Activated CD8-positive, alpha-beta memory T cell treated with anti-CD3 and anti-CD28 coated beads for 48 hours (primary cell): ENCODE measurements at regions not wholly inside any gene's neighbourhood (a gene's known extent, or its start where the extent isn't known, plus 50 kb on each side); places are given as distances from the start of the nearest gene placed in this dataset.

Experiments
- DNase-seq, 3 experiments: peaks; one replicate each; pipeline ENCODE4 v3.0.0-alpha.2; 2020; ENCODE audit warnings: low read depth in 2 of 3, low spot score in 2 of 3

DNA sequence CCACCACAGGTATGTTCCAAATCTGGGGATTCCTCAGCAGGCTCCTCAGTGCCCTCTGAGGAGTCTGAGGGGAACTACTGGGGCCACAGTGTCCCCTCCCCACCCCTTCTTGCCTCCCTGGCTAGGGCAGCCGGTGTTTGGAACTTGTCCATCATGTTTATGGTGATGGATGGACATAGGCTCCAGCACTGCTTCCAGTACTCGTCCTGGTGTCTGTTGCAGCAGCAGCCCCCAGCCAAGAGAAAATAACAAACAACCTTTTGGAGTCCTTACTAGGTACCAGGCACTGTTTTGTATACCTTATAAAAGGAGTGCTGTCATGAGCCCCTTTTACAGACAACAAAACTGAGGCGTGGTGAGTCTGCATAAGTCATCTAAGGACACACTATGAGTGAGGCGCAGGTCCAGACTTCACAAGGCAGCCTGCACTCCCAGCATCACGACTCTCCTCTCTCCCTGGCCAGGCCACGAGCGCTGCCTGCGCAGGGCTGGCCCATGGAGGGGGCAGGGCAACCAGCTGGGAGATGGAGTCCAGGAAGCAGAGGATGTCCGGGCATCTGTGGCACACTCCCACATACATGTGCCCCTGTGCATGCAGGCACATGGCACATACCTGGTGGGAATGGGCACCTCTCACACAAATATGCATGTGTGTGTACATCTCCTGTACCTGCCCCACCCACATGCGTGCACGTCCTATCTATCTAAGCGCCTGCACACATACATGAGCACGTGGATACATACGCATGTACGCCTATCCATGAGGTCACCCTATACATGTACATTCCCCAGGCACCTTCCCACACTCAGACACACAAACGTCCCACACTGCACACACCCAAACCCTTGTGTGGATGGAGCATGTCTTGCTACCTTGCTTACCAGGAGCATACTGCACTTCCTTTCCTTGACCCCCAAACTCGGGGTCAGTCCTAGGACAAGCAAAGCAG is 152.7 kb downstream of the VEGFA start:
- no peak for DNase-seq

DNA sequence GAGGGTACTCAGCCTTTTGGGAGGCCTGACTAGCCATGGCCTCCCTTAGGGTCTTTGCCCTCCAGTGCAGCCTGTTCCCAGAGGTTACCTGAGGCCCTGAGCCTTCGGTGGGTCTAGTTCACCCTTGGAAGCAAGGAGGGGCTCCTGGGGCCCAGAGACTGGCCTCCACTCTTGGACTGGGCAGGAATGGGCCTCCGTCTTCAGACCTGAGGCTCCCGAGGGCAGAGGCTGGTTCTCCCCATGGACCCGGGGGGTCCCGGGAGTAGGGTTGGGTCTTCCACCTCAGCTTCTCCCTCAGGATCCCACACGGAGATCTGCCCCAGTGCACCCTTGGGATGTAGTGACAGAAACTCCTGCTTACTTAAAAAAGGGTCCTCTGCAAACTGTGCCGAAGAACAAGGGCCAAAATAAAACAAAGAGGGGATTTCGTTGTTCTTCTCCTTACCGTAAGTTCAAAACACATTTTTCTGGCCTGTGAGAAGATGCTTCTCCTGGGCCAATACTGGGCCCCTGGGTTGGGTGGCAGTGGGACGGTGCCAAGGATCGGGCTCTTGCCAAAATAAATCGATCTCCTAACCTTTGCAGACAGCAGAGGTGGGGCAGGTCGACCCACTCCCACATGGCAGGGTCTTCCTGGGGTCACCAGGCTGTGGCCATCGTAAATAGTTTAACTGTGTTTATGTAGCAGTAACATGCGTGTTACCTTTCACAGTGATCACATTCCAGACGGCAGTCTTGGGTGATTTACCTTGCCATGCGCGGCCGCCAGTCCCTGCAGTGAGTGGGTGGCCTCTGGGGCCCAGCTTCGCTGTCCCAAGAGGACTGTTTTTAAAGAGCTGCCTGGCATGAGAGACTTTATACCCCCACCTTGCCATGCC is 151.8 kb downstream of the VEGFA start:
- no peak for DNase-seq

- no peak for DNase-seq
Observed at GRCh38 chr6:43921039-43921438, 151.0 kb downstream of the VEGFA start.

DNA sequence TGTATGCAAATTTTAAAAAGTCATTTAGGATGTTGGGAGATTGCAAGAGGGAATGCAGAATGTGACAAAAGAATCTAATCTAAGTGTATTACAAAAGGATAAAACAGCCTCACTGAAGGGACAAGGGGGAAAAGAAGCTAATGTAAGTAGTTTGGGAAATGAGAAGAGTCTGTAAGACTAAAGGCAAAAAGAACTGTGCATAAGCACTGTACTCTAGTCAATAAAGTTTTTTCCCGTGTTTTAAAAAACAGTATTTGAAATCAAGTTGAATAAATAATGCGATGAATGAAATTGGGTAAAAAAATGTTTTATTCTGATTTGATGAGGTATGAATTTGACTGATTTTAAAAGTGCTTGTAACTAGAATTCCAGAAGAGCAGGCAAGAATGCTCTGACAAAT is 149.8 kb downstream of the VEGFA start:
- no peak for DNase-seq

- DNase-seq: no peak
Observed at GRCh38 chr6:43917878-43918382, 147.9 kb downstream of the VEGFA start.

DNA sequence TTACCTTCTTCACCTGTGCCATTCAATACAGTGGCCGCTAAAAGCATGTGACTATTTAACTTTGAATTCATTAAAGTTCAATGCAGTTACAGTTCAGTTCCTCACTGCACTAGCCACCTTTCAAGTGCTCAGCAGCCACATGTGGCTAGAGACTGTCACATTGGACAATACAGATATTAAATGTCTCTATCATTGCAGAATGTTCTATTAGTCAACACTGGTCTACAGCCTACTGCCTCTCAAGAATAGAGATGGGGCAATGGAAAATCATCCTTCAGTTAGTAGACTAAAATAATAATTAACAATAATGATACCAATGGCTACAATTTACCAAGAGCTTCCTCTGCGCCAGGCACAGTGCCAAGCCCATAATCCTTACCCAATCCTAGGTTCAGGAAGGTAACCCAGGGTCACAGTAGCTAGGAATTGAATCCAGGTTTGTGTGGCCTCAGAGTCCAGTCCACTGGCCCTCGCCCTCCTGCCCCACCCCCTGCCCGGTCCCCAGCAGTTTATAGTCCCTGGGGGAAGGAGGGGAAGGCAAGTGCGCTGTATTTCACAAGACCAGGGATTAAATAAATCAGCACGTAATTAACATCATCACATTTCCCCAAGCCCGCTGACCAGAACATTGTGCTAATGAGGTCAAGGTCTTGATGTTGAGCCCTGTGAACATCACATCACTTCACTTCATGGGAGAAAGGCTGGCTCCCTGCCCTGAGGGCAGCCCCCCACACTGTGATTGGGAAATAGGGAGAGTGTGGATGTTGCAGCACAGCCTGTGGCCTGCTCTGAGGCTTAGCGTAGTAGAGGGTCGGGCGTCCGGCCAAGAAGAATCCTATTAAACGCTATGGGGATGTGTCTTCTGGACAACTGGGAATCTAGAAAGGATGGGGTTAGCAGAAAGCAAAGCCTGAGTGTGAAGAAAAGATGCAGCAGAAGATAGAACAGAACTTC is 147.2 kb downstream of the VEGFA start:
- no peak for DNase-seq

DNA sequence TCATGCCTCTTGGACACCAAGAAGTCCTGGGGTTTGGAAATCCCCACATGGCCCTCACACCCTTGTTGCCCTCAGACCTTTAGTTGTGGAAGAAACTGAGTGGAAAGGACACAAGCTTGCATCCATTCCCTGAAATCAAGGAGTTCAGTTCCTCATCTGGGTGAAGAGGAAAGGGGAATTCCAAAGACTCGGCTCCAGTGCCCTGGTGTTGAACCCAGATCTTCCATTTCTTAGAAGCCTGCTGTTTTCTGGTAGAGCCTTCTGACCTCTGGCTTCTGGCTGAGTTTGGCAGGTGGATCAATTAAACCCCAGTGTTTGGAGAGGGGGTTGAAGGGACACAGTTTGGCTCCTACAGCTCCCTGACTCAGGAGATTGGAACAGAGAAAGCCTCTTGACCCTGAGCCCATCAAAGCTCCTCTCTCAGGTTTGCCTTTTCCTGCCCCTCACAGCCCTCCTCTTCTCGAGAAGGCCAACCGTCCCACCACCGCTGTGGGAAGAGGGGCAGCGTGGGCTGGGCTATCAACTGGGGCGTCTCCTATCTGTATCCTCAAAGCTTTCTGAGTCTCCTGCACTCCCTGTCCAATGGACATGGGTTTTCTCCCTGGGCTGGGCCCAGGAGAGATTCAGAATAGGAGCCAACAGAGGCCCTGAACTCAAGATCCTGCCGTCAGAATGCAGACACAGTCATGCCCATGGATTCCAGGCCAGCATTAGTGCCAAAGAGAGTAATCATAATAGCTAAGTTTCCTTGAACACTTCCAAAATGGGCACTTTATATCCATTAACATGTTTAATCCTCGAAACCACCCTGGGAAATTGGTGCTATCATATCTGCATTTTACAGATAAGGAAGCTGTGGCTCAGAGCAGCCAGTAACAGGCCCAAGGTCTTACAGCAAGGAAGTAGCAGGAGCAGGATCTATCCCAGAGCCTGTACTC is 146.2 kb downstream of the VEGFA start:
- no peak for DNase-seq

DNA sequence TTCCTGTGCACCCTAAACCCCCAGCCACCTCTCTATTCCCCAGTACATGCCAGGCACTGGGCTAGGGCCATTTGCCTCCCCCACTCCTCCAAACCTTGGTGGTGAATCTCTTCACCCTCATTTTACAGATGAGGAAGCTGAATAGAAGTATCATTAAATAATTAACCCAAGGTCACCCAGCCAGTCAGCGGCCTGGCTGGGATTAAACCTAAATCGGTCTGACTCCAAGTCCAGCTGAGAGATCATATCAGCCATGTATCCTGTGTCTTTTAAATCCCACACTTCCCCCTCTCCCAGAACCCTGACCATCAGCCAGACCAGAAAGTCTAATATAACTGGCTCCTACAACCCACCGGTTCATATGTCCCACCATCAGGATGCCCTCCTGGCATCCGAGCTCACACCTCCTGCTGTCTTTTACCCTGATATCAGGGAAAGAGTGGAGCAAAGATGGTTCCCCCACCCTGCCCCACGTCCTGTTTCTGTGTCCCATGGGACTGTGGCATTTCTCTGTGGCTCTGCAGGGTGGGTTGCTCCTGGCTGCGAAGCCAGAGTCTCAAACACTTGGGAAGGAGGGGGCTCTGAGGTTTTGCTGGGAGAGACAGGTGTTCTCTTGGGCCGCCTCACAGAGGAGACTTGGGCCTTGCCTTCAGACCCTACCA is 145.3 kb downstream of the VEGFA start:
- DNase-seq: no peak

DNA sequence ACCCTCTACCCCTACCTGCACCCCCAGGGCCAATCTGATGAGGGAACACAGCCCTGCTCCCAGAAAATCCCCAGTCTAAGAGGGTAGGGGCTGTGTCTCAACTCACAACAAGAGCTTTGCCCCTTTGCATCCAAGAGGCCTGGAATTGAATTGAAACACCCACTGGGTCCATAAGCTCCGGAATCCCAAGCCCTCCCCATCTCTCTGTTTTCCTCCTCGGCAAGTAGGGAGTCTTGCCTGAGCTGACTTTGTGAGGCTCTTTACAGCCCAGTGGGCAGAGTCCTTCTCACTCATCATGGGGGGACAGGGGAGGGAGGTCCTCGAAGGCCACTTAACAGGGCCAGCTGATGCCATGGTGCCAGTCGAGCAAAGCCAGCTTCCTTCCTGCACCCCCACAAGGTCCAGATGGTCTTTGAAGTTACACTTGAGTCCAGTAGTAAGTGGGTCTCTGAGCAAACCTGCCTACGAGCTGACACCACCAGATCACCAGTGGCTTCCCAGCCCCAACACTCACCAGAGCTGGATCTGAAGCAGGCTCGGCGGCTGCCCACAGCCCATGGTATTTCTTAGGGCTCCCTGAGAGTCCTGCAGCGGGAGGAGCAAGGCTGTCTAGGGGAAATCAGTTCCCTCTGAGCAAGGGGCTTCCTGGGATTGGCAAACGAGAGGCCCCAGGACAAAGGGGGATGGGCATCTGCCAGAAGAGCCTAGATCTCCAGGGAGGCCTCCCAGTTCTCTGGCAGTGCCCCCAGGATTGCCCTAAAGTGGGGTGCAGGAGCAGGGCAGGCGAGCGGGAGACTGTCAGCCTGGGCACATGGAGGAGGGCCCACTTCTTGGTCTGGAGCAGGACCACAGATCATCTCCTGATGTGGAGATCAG is 144.5 kb downstream of the VEGFA start:
- no peak for DNase-seq

DNA sequence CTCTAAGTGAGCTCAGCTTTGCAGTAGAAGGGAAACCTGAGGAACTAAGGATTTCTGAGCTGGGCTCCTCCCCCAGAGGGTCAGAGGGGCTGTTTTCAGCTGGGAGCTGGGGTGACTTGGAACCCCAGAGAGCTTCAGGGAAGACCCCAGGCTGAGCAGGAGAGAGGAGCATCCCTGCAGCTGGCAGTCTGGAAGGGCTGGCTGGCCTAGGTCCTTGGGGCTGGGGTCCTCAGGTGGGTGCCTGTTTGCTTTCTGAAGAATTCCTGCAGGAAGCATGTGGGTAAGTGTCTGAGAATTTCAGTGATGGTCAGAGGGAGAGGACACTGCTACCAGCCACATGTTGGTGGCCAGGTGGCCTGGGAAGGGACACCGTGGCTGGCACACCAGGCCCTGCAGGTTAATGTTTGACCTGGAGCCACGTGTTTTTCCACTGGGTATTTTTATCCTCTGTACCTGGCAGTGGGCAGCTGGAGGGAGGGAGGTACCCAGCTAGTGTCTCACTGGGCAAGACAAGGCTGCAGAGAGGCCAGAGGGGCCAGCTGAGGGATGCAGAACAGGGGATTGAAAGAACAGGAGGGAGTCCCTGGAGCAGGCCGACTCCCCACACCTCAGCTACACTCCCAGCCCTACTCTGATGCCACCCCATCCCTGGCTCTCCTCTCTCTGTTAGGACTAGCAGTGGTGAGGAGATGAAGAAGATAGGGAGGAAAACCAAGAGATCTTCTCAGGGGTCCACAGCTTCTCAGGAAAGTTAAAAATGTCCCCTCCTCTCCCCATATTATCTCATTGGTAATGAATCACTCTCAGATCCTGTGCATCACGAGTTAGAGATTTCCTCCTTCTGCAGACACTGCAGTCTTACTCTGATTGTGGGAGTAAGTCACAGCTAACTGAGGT is 143.6 kb downstream of the VEGFA start:
- DNase-seq: no peak

- no peak for DNase-seq
Observed at GRCh38 chr6:43912598-43913371, 142.8 kb downstream of the VEGFA start.

- no peak for DNase-seq
Observed at GRCh38 chr6:43912116-43912577, 142.1 kb downstream of the VEGFA start.

DNA sequence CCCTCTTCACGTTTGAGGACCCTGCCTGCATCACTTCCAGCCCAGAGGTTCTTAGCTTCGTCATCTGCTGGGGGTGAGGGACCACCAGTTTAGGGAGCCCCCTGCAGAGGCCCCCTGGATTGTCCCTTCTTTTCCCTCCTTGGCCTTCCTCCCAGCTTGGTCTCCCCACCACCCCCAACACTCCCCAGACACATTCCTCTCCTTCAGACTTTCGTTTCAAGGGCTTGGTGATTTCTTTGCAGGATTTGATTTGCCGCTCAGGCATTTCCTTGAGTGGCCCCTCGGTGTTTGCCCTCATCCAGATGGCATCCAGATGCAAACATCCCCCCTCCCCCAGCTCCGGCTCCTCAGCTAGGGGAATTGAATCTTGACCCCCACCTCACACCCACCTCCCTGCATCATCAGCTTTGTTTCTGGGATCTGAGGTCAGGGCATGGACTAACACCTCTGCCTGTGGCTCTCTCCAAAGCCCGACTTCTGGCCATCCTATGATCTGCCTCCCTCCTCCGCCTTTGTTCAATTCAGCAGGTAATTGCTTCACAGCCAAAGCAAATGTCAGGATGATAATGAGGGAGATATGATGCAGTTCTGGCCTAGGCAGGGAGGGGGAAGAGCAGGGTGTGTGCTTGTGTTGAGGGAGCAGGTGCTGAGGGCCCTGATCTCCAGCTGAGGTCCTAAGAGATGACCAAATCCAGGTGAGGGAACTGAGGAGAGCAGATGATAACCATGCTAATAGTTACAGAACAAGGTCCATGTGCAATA is 141.5 kb downstream of the VEGFA start:
- no peak for DNase-seq

- DNase-seq: no peak
Observed at GRCh38 chr6:43910638-43911353, 140.8 kb downstream of the VEGFA start.

DNA sequence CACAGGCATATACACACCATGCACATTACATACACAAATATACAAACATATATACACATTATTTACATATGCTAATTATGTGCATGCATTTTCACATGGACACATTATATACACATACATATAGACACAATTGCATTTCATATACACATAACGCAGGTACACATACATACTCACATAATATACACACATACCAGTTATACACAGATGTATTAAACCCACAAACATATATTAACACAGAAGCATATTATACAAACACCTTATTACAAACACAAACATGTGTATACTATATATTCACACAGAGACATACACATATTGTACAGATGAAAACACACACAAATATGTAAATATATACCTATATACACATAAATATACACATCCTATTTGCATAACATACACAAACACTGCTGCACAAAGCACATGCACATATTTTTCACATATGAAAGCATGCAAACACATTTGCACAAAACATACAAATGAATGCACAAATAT is 140.2 kb downstream of the VEGFA start:
- no peak for DNase-seq
